Loucy (cell line): ENCODE measurements at regions not wholly inside any gene's neighbourhood (a gene's known extent, or its start where the extent isn't known, plus 50 kb on each side); places are given as distances from the start of the nearest gene placed in this dataset.

Experiments
- H2AFZ ChIP-seq: fragments of 200-600 bp; sonication (generic); 2 replicates; pipeline ENCODE4 v1.6.0; 2016; ENCODE audit warnings: antibody characterized with exemption, mild to moderate bottlenecking, low read length, moderate library complexity
- H3F3A ChIP-seq: fragments of 200-600 bp; 2 replicates; pipeline ENCODE4 v1.6.0; 2016; ENCODE audit warnings: antibody characterized with exemption, low read depth, mild to moderate bottlenecking
- H3K27me3 ChIP-seq: fragments of 200-600 bp; sonication (generic); 2 replicates; pipeline ENCODE4 v1.6.1; 2014; ENCODE audit warnings: low read length, mild to moderate bottlenecking; ENCODE audit not compliant: insufficient read depth, poor library complexity, severe bottlenecking
- H3K36me3 ChIP-seq: fragments of 200-600 bp; sonication (generic); 2 replicates; pipeline ENCODE4 v1.6.1; 2016; ENCODE audit warnings: low read length; ENCODE audit not compliant: insufficient read depth
- H3K4me1 ChIP-seq: fragments of 200-600 bp; sonication (generic); 2 replicates; pipeline ENCODE4 v1.5.1; 2014; ENCODE audit warnings: low read length, mild to moderate bottlenecking; ENCODE audit not compliant: insufficient read depth, poor library complexity, severe bottlenecking
- H3K4me2 ChIP-seq: fragments of 200-600 bp; sonication (generic); 2 replicates; pipeline ENCODE4 v1.6.0; 2014; ENCODE audit warnings: antibody characterized with exemption, low read length, low read depth, mild to moderate bottlenecking; ENCODE audit not compliant: poor library complexity, severe bottlenecking
- H3K4me3 ChIP-seq: fragments of 200-600 bp; sonication (generic); 2 replicates; pipeline ENCODE4 v1.5.1; 2014; ENCODE audit warnings: low read length, mild to moderate bottlenecking, mixed read lengths; ENCODE audit not compliant: poor library complexity, severe bottlenecking
- H3K79me2 ChIP-seq: fragments of 200-600 bp; sonication (generic); 2 replicates; pipeline ENCODE4 v1.6.1; 2014; ENCODE audit warnings: low read length; ENCODE audit not compliant: insufficient read depth
- H3K9ac ChIP-seq: fragments of 200-600 bp; sonication (generic); 2 replicates; pipeline ENCODE4 v1.6.0; 2014; ENCODE audit warnings: mild to moderate bottlenecking, low read depth, low read length, moderate library complexity; ENCODE audit not compliant: poor library complexity, severe bottlenecking
- H3K9me2 ChIP-seq: fragments of 200-600 bp; sonication (generic); replicated peaks from 2 replicates; pipeline ENCODE4 v1.6.1; 2016; ENCODE audit warnings: low read depth, low read length, mixed read lengths
- H3K9me3 ChIP-seq: fragments of 200-600 bp; sonication (generic); 2 replicates; pipeline ENCODE4 v1.6.1; 2014; ENCODE audit warnings: mild to moderate bottlenecking, antibody characterized with exemption, low read length, low read depth; ENCODE audit not compliant: insufficient read depth
- H4K20me1 ChIP-seq: fragments of 200-600 bp; sonication (generic); 2 replicates; pipeline ENCODE4 v1.6.0; 2014; ENCODE audit warnings: antibody characterized with exemption, low read length, mild to moderate bottlenecking; ENCODE audit not compliant: insufficient read depth, poor library complexity, severe bottlenecking
- CTCF ChIP-seq: fragments of 200-600 bp; sonication (generic); conservative IDR thresholded peaks from 2 replicates; pipeline ENCODE4 v1.5.1; 2014; ENCODE audit warnings: mild to moderate bottlenecking, antibody characterized with exemption, low read length
- EZH2phosphoT487 ChIP-seq: fragments of 200-600 bp; IDR thresholded peaks from 2 replicates; pipeline ENCODE4 v1.6.1; 2018; ENCODE audit warnings: antibody characterized with exemption, mild to moderate bottlenecking, moderate library complexity, borderline replicate concordance

- Histone ChIP-seq H3K4me1 (no peaks in the 10 kb centered on the region), H3K79me2 (no peaks in the 10 kb centered on the region), H3K4me3 (no peak overlapping the region), H2AFZ (no peak overlapping the region), H4K20me1 (no peaks in the 10 kb centered on the region), H3K9me3 (no peaks in the 10 kb centered on the region), H3K27me3 (no peaks in the 10 kb centered on the region), H3F3A (no peaks in the 10 kb centered on the region), H3K9ac (no peak overlapping the region), H3K36me3 (no peaks in the 10 kb centered on the region), H3K4me2 (no peak overlapping the region), H3K9me2 (no peaks in the 10 kb centered on the region)
- TF ChIP-seq EZH2phosphoT487: no peak
- no peak for TF ChIP-seq CTCF
These were observed 198.1 kb upstream of the HABP2 start for GRCh38 chr10:113354711-113355110.

GRCh38 chr10:113356794-113357680 lies 195.8 kb upstream of the HABP2 start:
- Histone ChIP-seq H3K79me2 (no peaks in the 10 kb centered on the region), H3K4me3 (no peak overlapping the region), H3K9ac (no peak overlapping the region), H3K27me3 (no peaks in the 10 kb centered on the region), H3K36me3 (no peaks in the 10 kb centered on the region), H3K9me2 (no peaks in the 10 kb centered on the region), H3K4me2 (no peak overlapping the region), H3K9me3 (no peaks in the 10 kb centered on the region), H3K4me1 (peaks cover under 1% of the 10 kb centered on the region), H3F3A (no peaks in the 10 kb centered on the region), H4K20me1 (no peaks in the 10 kb centered on the region), H2AFZ (no peak overlapping the region)
- no peak for TF ChIP-seq CTCF
- TF ChIP-seq EZH2phosphoT487: no peak

GRCh38 chr10:113357681-113358300 lies 195.1 kb upstream of the HABP2 start:
- Histone ChIP-seq H3K27me3 (no peaks in the 10 kb centered on the region), H2AFZ (no peak overlapping the region)
- TF ChIP-seq EZH2phosphoT487: no peak
- TF ChIP-seq CTCF: no peak

More at GRCh38 chr10:113357681-113358300, 195.1 kb upstream of the HABP2 start:
- Histone ChIP-seq H3K9ac (no peak overlapping the region), H3K4me2 (no peak overlapping the region), H3K36me3 (no peaks in the 10 kb centered on the region), H3K4me1 (peaks cover 8% of the 10 kb centered on the region), H3K79me2 (no peaks in the 10 kb centered on the region), H3K9me2 (no peaks in the 10 kb centered on the region), H3K4me3 (no peak overlapping the region), H4K20me1 (no peaks in the 10 kb centered on the region), H3F3A (no peaks in the 10 kb centered on the region), H3K9me3 (no peaks in the 10 kb centered on the region)
